ENCODE measurements at regions not wholly inside any gene's neighbourhood (a gene's known extent, or its start where the extent isn't known, plus 50 kb on each side); places are given as distances from the start of the nearest gene placed in this dataset.

GRCh38 chr1:5379176-5379759 is 613.0 kb downstream of the NPHP4 start:
- DNase-seq (ENCODE audit: low read depth), result no peak

DNA sequence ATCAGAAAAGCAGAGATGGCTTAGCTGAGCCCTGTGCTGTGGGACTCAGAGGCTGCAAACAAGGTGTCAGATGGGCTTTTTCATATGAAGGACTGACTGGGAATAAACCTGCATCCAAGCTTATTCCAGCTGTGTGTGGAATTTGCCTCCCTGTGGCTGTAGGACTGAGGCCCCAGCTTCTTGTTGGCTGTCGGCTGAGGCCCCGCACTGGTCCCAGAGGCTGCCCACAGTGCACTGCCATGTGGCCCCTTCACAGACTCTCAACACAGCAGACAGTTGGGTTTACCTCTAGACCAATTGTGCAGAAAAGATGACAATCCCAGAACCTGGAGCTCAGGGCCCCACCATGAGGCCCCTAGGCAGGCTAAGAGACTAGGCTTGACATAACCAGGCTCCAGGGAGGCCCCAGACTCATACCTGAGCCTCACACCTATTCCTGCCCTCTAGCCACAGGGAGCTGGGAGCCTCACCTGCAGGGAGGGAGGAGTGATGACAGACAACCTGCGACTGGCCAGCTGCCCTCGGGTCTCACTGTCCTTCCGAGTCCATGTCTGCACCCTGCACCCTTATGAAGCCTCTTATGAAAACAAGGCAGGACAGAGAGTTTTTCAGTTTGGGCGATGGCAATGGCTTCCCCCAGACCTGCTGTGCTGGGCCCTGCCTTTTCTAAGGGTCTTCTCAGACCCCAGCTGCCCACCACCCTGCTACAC is 615.5 kb downstream of the NPHP4 start:
- DNase-seq (ENCODE audit: low read depth), result no peak

DNA sequence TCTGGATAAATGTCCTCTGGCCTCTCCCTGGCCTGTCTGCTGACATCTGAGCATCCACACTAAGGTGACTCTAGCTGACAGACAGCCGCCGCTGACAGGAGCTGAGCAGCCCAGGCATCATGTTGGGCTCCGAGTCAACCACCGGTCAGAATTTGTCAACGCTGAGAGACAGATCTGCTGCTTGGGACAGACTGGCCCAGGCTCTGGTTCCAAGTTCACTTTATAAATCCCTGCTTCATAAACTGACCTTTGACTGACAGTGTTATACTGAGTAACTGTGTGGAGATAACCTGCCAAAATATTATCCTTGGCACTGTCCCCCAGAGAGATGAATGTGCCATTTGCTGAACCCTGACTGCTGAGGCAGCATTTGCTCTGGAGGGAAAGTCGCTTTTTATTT is 616.7 kb downstream of the NPHP4 start:
- no peak for DNase-seq (ENCODE audit: low read depth)

DNA sequence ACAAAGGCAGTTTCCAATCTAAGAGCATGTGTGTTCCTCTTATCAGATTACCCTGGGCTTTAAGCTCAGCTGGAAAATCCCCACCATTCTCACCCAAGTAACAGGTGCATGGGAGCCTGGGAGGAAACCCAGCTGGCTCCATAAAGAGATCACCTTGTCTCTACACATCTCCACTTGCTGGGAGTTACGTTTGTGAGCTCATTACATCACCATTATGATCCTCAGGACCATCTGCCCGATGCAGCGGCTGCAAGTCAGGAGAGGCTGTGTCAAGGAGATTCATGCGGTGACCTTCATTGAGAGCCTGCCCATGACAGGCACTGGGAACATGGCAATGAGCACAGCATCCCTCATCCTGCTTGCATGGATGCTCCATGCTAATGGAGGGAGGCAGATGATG is 618.0 kb downstream of the NPHP4 start:
- no peak for DNase-seq (ENCODE audit: low read depth)

DNA sequence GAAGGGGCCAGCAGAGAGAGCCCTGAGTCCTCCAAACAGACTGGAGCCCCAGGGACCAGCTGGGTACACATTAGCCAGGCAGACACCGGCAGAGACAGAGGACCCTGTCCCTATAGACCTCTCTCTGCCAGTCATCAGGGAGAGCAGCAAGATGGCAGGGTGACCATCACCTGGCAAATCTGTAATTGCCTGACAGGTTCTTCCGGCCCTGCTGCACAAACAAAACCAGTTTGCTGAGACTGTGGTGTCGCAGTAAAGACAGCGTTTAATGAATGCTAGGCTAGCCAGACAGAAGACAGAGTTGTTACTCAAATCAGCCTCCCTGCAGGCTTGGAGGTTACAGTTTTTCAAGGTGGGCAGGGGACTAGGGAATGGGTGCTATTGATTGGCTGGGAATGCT is 618.9 kb downstream of the NPHP4 start:
- DNase-seq (ENCODE audit: low read depth), result no peak

DNA sequence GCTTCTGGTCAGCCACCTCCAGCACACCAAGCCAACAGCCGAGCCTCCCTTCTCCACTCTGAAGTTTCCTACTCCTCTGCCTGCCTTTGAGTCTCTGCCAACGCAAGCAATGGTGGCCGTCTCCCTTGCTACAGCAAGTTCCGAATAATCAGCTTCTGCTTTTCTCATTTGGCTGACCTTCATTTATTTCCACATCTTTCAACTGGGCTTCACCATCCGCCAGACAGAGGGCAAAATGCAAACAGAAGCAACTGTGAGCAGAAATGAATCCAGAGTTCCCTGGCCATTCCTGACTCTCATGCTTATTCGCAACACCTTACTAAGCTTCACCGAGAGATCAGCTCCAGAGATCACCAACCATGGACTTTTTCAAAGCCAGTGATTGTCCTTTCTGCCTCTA is 621.0 kb downstream of the NPHP4 start:
- DNase-seq (ENCODE audit: low read depth), result no peak

GRCh38 chr1:5370311-5370710 is 621.9 kb downstream of the NPHP4 start:
- no peak for DNase-seq (ENCODE audit: low read depth)

DNA sequence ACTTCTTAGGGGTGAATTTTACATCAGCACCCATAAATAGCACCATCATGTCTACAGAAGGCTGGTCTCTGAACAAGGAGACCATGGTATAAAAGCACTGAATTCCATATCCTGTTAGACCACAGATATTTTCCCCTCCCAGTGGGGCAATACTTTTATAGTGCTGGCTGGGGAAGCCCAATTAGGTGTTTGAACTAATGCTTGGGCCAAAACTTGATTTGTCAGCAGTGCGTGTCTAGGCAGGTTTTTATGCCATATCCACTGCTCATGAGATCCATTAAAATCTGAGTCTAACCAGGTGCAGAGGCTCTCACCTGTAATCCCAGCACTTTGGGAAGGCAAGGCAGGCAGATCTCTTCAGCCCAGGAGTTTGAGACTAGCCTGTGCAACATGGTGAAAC is 623.0 kb downstream of the NPHP4 start:
- no peak for DNase-seq (ENCODE audit: low read depth)

GRCh38 chr1:5368201-5368600 is 624.0 kb downstream of the NPHP4 start:
- DNase-seq (ENCODE audit: low read depth), result no peak

DNA sequence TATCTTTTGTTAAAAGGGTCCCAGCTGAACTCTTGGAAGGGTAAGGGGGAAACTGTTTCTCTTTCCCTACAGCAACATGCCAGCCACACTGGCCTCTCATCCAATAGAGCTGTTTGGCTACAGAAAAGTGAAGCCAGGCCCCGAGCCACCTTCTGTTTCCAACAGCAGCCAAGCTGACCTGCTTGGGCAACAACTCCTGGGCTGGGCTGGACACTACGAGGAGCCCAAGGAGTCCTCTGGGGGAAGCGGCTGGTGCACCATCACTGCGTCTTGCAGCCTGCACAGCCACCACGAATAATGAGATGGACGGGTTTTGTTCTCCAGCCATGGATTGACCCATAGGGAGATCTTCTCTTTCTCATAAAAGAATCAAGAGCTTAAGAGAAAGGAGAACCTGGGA is 624.9 kb downstream of the NPHP4 start:
- no peak for DNase-seq (ENCODE audit: low read depth)

GRCh38 chr1:5365751-5366150 is 626.5 kb downstream of the NPHP4 start:
- no peak for DNase-seq (ENCODE audit: low read depth)

GRCh38 chr1:5364591-5364990 is 627.6 kb downstream of the NPHP4 start:
- no peak for DNase-seq (ENCODE audit: low read depth)

- no peak for DNase-seq (ENCODE audit: low read depth)
Observed at GRCh38 chr1:5354681-5355080, 637.5 kb downstream of the NPHP4 start.

GRCh38 chr1:5351366-5351765 is 640.9 kb downstream of the NPHP4 start:
- DNase-seq (ENCODE audit: low read depth), result no peak

DNA sequence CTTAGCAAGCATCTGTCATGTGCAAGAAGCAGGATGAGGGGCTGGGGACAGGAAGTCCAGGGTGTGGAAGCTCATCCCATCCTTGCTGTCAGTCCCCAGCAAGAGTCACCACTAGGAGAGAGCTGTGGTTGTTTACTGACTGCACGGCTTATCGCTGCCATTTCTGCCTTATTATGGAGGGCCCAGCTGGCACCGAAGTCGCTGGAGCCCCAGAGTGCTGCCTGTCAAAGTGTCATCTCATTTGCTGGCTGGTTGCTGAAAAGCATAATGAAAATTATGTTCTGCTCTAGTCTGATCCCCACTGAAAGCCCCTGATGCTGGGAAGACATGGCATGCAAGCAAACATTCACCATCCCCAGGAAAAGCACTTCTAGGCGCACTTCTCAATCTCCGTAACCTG is 642.7 kb downstream of the NPHP4 start:
- no peak for DNase-seq (ENCODE audit: low read depth)

DNA sequence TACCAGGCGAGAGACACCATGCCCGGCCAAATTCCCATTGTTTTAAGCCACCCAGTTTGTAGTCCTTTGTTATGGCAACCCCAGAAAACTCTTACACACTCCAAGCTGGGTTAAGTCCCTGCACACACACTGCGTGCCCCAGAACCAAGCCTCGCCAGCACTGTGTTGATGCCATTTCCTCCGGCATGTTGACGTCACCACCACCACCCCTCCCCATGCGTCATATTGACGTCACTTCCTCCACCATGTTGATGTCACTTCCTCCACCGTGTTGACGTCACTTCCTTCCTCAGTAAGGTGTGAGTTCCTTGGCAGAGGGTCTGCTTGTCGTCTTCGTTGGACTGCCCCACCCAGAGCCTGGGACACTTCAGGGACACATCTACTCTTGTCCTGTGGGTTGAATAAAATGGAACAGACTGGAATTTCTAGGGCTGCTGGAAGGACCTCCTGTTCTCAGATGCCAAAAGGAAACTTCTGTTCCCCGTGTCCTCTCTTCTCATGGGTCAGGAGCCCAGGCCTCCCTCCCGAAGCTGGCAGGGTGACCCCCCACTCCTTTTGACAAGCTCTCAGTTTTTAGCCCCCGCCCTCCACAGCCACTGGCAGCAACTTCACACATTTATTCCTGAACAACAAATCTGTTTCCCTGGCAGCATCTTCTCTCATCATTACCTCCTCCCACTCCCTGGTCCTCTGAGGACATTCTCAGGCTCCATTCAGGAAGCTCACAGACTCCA is 643.3 kb downstream of the NPHP4 start:
- DNase-seq (ENCODE audit: low read depth), result no peak

DNA sequence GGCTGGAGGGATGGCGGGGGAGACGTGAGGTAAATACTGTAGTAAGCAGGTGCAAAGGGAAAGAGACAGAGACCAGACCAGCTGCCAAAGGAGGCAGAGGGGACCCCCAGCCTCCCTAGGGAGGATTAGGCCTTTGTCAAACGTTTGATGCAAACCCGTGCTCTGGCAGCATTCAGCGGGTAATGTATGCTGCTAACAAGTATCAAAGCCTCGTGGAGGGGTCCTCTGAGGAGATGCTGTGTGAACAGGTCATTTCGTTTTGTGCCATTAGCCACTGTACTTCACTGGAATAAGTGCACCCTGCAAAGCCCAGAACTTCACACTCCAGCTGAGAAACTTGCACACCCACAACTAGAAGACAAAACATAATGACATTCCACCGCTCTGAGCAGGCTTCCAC is 644.5 kb downstream of the NPHP4 start:
- DNase-seq (ENCODE audit: low read depth), result no peak

DNA sequence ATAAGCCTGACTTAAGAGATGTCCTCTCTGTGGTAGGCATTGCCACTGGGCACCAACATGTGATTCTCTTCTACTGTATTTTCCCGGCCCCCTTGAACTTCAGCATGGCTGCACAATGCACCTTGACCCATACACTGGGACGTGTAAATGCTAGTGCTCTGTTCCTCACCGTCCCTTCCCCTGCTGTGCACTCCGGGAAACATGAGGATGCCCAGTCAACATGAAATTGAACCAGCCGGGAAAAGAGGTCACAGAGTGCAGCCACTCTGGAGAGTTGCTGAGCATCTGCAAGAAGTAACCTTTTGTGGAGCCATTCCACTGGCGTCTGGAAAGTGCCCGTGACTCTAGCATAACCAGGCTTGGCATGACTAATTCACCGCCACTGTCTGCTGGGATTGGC is 646.7 kb downstream of the NPHP4 start:
- DNase-seq (ENCODE audit: low read depth), result no peak

DNA sequence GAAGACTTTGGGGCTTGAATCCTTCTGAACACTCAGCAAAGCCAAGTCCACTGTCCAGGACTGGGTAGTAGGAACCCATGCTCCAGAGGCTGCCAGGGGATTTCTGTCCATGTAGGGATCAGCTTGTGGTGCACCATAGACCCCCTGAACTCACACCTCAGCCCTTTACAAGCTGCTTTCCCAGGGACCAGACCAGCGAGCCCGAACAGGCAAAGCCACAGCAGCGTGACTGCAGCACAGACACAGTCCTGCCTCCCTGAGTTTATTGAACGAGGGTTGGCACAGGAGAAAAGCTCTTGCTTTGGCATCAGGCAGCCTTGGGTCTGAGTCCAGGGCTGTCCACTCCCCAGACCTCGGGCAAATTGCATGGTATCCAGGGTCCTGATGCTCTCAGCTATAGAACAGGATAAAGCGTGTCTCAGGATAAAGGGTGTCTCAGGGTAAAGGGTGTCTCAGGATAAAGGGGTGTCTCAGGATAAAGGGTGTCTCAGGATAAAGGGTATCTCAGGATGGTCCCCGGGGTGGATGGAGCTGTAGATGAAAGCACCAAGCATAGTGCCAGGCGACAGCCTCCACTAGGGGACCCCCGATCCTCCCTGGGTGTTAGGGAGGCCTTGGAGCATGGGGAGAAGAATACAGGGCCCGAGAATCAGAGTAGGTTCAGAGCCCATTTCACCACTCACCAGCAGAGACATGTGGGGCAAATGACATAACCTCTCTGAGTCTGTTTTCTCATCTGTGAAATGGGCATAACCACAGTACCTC is 648.8 kb downstream of the NPHP4 start:
- DNase-seq (ENCODE audit: low read depth), result no peak

DNA sequence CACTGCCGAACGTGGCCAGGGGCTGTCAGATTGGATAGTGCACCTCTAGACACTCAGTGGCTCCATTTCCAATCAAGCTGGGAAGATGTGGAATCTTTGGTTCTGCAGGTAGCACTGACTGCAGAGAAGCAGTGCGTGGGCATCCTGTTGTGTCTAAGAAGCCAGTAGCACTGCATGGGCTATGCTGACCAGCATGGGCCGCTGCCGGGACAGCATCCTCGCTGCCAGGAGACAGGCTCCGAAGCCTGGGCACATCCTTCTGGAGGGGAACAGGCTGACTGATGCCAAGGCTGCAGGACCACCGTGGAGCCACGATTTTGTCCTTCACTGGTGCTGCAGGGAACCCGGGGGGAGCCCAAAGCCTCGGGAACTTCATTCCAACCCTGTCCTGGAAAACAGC is 649.4 kb downstream of the NPHP4 start:
- no peak for DNase-seq (ENCODE audit: low read depth)

DNA sequence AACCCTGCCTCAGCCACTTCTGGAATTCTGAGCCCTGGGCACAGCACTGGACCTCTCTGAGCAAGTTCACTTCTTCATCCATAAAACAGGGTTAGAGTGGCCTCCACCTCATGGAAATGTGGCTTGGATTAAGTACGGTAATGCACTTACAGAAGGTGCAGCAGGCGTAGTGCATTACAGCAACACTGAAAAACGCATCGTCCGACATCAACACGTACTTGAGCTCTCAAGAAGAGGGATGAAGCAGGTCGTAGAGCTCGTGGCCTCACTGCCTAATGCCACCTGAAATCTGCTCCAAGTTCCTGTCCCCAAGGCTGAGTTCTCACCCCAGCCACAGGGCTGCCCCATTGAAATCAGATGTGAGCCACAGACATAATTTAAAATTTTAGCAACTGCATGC is 650.1 kb downstream of the NPHP4 start:
- no peak for DNase-seq (ENCODE audit: low read depth)

DNA sequence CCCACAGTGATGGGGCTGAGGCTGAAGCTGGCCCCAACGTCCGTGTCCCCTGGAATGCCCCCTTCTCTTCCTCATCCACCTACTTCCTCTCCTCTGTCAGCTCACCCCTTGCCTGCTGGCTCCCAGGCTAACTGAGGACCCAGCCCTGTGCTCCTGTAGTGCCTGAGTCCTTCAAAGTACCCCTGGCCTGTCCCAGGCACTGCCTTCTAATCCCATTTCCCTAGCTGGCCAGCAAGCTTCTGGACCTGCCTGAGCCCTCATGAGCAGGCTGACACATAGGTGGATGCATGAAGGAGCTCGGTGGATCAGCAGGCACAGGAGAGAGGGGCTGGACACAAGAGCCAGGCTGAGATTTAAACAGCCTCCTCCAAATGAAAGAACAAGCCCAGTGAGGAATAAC is 650.8 kb downstream of the NPHP4 start:
- no peak for DNase-seq (ENCODE audit: low read depth)

Data from activated T-cell treated with anti-CD3 and anti-CD28 coated beads for 48 hours (primary cell).